HCT116 (cell line): ENCODE measurements at regions not wholly inside any gene's neighbourhood (a gene's known extent, or its start where the extent isn't known, plus 50 kb on each side); places are given as distances from the start of the nearest gene placed in this dataset.

Source experiments
- CTCF ChIP-seq, 3 experiments: fragments of 200-600 bp in 1 of 3; sonication (generic) in 1 of 3; IDR thresholded peaks in 2 of 3; conservative IDR thresholded peaks in 1 of 3; 2 replicates each; pipeline ENCODE4 v1.5.1; 2012 to 2017; ENCODE audit warnings: low read depth in 2 of 3, low read length in 2 of 3, antibody characterized with exemption in 1 of 3, borderline replicate concordance in 1 of 3, control low read depth in 1 of 3, mild to moderate bottlenecking in 1 of 3, mixed read lengths in 1 of 3, mixed run types in 1 of 3, moderate library complexity in 1 of 3; ENCODE audit not compliant: insufficient read depth in 1 of 3
- EGR1 ChIP-seq: IDR thresholded peaks from 2 replicates; pipeline ENCODE4 v1.6.1; 2012; ENCODE audit warnings: low read depth
- EZH2 ChIP-seq: fragments of 200-600 bp; sonication (generic); IDR thresholded peaks from 2 replicates; pipeline ENCODE4 v1.6.1; 2017; ENCODE audit warnings: antibody characterized with exemption, mixed run types
- EZH2phosphoT487 ChIP-seq: fragments of 200-600 bp; IDR thresholded peaks from 2 replicates; pipeline ENCODE4 v1.6.1; 2018; ENCODE audit warnings: antibody characterized with exemption, borderline replicate concordance
- JUND ChIP-seq: IDR thresholded peaks from 2 replicates; pipeline ENCODE4 v1.6.1; 2012
- MAX ChIP-seq: IDR thresholded peaks from 2 replicates; pipeline ENCODE4 v1.6.1; 2012
- POLR2A ChIP-seq: IDR thresholded peaks from 2 replicates; pipeline ENCODE4 v1.7.0; 2011; ENCODE audit warnings: borderline replicate concordance; ENCODE audit not compliant: insufficient read depth, insufficient read length; ENCODE audit errors: extremely low read depth
- POLR2AphosphoS5 ChIP-seq: IDR thresholded peaks from 2 replicates; pipeline ENCODE4 v1.6.1; 2011; ENCODE audit warnings: mild to moderate bottlenecking, low read depth, low read length, moderate library complexity
- RAD21 ChIP-seq: IDR thresholded peaks from 2 replicates; pipeline ENCODE4 v1.6.1; 2012; ENCODE audit warnings: low read depth, mild to moderate bottlenecking
- SIN3A ChIP-seq: IDR thresholded peaks from 2 replicates; pipeline ENCODE4 v1.6.1; 2012; ENCODE audit warnings: low read depth
- YY1 ChIP-seq: IDR thresholded peaks from 2 replicates; pipeline ENCODE4 v1.6.1; 2011; ENCODE audit warnings: low read length, low read depth, moderate library complexity, mild to moderate bottlenecking; ENCODE audit not compliant: insufficient replicate concordance; ENCODE audit errors: extremely low read depth
- ZNF274 ChIP-seq: fragments of 200-500 bp; sonication (Bioruptor generic); IDR thresholded peaks from 2 replicates; pipeline ENCODE4 v1.6.1; 2014; ENCODE audit warnings: mild to moderate bottlenecking, low read depth, low read length, inconsistent platforms
- TF ChIP-seq, protein P1 (sequence below): IDR thresholded peaks from 2 replicates; pipeline ENCODE4 v1.6.1; 2012
- TF ChIP-seq, protein P2 (sequence below): IDR thresholded peaks from 2 replicates; pipeline ENCODE4 v1.6.1; 2012; ENCODE audit warnings: low read depth

GRCh38 chr5:118095115-118095514 lies 893.2 kb downstream of the DTWD2 start:
- TF ChIP-seq EZH2phosphoT487 (no peak), EZH2 (no peak), POLR2A (no peak), CTCF (IDR thresholded peaks at IDR 0.05 in 2 of 3, conservative IDR thresholded peaks at IDR 0.05 in 1 of 3; ENCODE audit: borderline replicate concordance in 1 of 3, insufficient read depth in 1 of 3, low read depth in 2 of 3, low read length in 2 of 3) (no peak), YY1 (no peak), SIN3A (no peak), ZNF274 (no peak), RAD21 (no peak), JUND (no peak), MAX (no peak), POLR2AphosphoS5 (no peak), EGR1 (no peak)
- TF ChIP-seq, protein P1, sequence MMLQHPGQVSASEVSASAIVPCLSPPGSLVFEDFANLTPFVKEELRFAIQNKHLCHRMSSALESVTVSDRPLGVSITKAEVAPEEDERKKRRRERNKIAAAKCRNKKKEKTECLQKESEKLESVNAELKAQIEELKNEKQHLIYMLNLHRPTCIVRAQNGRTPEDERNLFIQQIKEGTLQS, result no peak
- TF ChIP-seq, protein P2, sequence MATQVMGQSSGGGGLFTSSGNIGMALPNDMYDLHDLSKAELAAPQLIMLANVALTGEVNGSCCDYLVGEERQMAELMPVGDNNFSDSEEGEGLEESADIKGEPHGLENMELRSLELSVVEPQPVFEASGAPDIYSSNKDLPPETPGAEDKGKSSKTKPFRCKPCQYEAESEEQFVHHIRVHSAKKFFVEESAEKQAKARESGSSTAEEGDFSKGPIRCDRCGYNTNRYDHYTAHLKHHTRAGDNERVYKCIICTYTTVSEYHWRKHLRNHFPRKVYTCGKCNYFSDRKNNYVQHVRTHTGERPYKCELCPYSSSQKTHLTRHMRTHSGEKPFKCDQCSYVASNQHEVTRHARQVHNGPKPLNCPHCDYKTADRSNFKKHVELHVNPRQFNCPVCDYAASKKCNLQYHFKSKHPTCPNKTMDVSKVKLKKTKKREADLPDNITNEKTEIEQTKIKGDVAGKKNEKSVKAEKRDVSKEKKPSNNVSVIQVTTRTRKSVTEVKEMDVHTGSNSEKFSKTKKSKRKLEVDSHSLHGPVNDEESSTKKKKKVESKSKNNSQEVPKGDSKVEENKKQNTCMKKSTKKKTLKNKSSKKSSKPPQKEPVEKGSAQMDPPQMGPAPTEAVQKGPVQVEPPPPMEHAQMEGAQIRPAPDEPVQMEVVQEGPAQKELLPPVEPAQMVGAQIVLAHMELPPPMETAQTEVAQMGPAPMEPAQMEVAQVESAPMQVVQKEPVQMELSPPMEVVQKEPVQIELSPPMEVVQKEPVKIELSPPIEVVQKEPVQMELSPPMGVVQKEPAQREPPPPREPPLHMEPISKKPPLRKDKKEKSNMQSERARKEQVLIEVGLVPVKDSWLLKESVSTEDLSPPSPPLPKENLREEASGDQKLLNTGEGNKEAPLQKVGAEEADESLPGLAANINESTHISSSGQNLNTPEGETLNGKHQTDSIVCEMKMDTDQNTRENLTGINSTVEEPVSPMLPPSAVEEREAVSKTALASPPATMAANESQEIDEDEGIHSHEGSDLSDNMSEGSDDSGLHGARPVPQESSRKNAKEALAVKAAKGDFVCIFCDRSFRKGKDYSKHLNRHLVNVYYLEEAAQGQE, result no peak
